Endothelial cell of umbilical vein (primary cell): ENCODE measurements at regions not wholly inside any gene's neighbourhood (a gene's known extent, or its start where the extent isn't known, plus 50 kb on each side); places are given as distances from the start of the nearest gene placed in this dataset.

Experiments used
- BruUV-seq: library from RNA; stranded (reverse); fragments of 400-500 nt; replicated peaks from 2 replicates; lab custom pipeline; 2021; lab: Mats Ljungman, UMichigan
- CTCF ChIA-PET: fragments of 300-600, 350-600 bp; sonication (Branson Sonifier 250); formaldehyde crosslinking; loops from one replicate; lab custom pipeline; 2021; ENCODE audit warnings: antibody characterized with exemption, inconsistent platforms; lab: Charles Lee
- POLR2A ChIA-PET: fragments of 300-600, 350-600 bp; sonication (Branson Sonifier 250); formaldehyde crosslinking; loops from one replicate; lab custom pipeline; 2021; ENCODE audit warnings: antibody characterized with exemption, inconsistent platforms; lab: Charles Lee
- DNase-seq: peaks from one replicate; pipeline ENCODE4 v3.0.0-alpha.2; 2011; ENCODE audit warnings: low read depth, low spot score
- FAIRE-seq: peaks from 2 replicates; lab custom pipeline; 2011; peaks lifted over from hg19 to GRCh38; lab: Jason Lieb, UNC
- H2AFZ ChIP-seq: 2 replicates; pipeline ENCODE4 v1.6.0; 2012; ENCODE audit warnings: low read depth, low read length, control low read depth, inconsistent platforms
- H3K27ac ChIP-seq: 2 replicates; pipeline ENCODE4 v1.5.1; 2011; ENCODE audit warnings: low read depth, mild to moderate bottlenecking, control low read depth, low read length, moderate library complexity; ENCODE audit not compliant: insufficient read depth
- H3K27me3 ChIP-seq, 2 experiments: 2 replicates each; pipeline versions ENCODE4 v1.6.0 to v1.6.1; 2011; ENCODE audit warnings: low read length in 2 of 2, mixed read lengths in 1 of 2; ENCODE audit not compliant: control insufficient read depth in 2 of 2, insufficient read depth in 2 of 2
- H3K36me3 ChIP-seq, 2 experiments: 2 replicates in 1 of 2; 3 replicates in 1 of 2; pipeline ENCODE4 v1.5.1; 2011; ENCODE audit warnings: low read length in 2 of 2, mild to moderate bottlenecking in 1 of 2, moderate library complexity in 1 of 2; ENCODE audit not compliant: control insufficient read depth in 2 of 2, insufficient read depth in 2 of 2; ENCODE audit errors: extremely low read depth in 1 of 2
- H3K4me1 ChIP-seq: 3 replicates; pipeline ENCODE4 v1.5.1; 2011; ENCODE audit warnings: mild to moderate bottlenecking, low read length; ENCODE audit not compliant: control insufficient read depth, insufficient read depth; ENCODE audit errors: extremely low read depth
- H3K4me2 ChIP-seq: 2 replicates; pipeline ENCODE4 v1.6.1; 2011; ENCODE audit warnings: low read length, control low read depth, mixed read lengths; ENCODE audit not compliant: insufficient read depth
- H3K4me3 ChIP-seq, 3 experiments: fragments of 200-600 bp in 1 of 3; sonication (generic), shearing (Covaris generic) in 1 of 3; replicated peaks in 1 of 3; 2 replicates each; pipeline ENCODE4 v1.5.1; 2011 to 2016; ENCODE audit warnings: control low read depth in 3 of 3, low read length in 3 of 3, mild to moderate bottlenecking in 2 of 3, inconsistent platforms in 1 of 3, low read depth in 1 of 3, moderate library complexity in 1 of 3; ENCODE audit not compliant: insufficient read depth in 1 of 3
- H3K79me2 ChIP-seq: 2 replicates; pipeline ENCODE4 v1.6.0; 2012; ENCODE audit warnings: low read length, inconsistent platforms; ENCODE audit not compliant: control insufficient read depth, insufficient read depth
- H3K9ac ChIP-seq: replicated peaks from 2 replicates; pipeline ENCODE3; 2011; ENCODE audit warnings: low read length, control low read depth; ENCODE audit not compliant: insufficient read depth; ENCODE audit errors: extremely low read depth
- H3K9me1 ChIP-seq: replicated peaks from 3 replicates; pipeline ENCODE4 v1.6.0; 2011; ENCODE audit warnings: mild to moderate bottlenecking, low read length; ENCODE audit not compliant: control insufficient read depth, insufficient read depth; ENCODE audit errors: extremely low read depth
- H3K9me3 ChIP-seq: replicated peaks from 2 replicates; pipeline ENCODE4 v1.5.1; 2012; ENCODE audit warnings: low read length, inconsistent platforms; ENCODE audit not compliant: control insufficient read depth, insufficient read depth
- H4K20me1 ChIP-seq: replicated peaks from 2 replicates; pipeline ENCODE3; 2011; ENCODE audit warnings: mild to moderate bottlenecking, low read length; ENCODE audit not compliant: control insufficient read depth, insufficient read depth; ENCODE audit errors: extremely low read depth
- EZH2 ChIP-seq: IDR thresholded peaks from 2 replicates; pipeline ENCODE4 v1.6.1; 2012; ENCODE audit warnings: borderline replicate concordance, low read depth, mild to moderate bottlenecking, moderate library complexity, low read length, inconsistent platforms; ENCODE audit not compliant: severe bottlenecking
- FOS ChIP-seq: IDR thresholded peaks from 2 replicates; pipeline ENCODE4 v1.6.1; 2011; ENCODE audit warnings: mild to moderate bottlenecking, low read length, moderate library complexity, borderline replicate concordance; ENCODE audit not compliant: insufficient read depth
- GATA2 ChIP-seq: IDR thresholded peaks from 2 replicates; pipeline ENCODE4 v1.7.0; 2011; ENCODE audit warnings: low read depth, mild to moderate bottlenecking, moderate library complexity, mixed read lengths, low read length; ENCODE audit not compliant: insufficient read length, insufficient read depth
- JUN ChIP-seq: IDR thresholded peaks from 2 replicates; pipeline ENCODE4 v1.6.1; 2011; ENCODE audit warnings: borderline replicate concordance, low read depth; ENCODE audit not compliant: insufficient read length, insufficient read depth
- MYC ChIP-seq: IDR thresholded peaks from one replicate; pipeline ENCODE4 v1.6.1; 2011; ENCODE audit warnings: mild to moderate bottlenecking, low read depth, low read length
- POLR2A ChIP-seq: IDR thresholded peaks from 2 replicates; pipeline ENCODE4 v1.6.1; 2012; ENCODE audit warnings: low read depth, mild to moderate bottlenecking, control low read depth, low read length
- POLR2AphosphoS5 ChIP-seq: IDR thresholded peaks from 2 replicates; pipeline ENCODE4 v1.6.1; 2012; ENCODE audit warnings: low read depth, mild to moderate bottlenecking, control low read depth, low read length, moderate library complexity; ENCODE audit not compliant: insufficient read depth
- dilution Hi-C: fragments of 300-500 bp; cut with MboI; formaldehyde crosslinking; loops from one replicate; pipeline ENCODE4 v1.15.0; 2019; ENCODE audit warnings: low sequenced_read_pairs; ENCODE audit not compliant: extremely low pct_ligation_motif_present
- intact Hi-C: fragments of 100-400 bp; cut with micrococcal nuclease; formaldehyde crosslinking; loops from one replicate; pipeline ENCODE4 v1.10.0; 2022
- TF ChIP-seq, protein P1 (sequence below), 2 donors: IDR thresholded peaks; 1 replicate in 1 of 2; 2 replicates in 1 of 2; pipeline ENCODE4 v1.5.1; 2011; ENCODE audit warnings: low read length in 2 of 2, mild to moderate bottlenecking in 2 of 2, moderate library complexity in 2 of 2, control low read depth in 1 of 2, inconsistent platforms in 1 of 2, low read depth in 1 of 2; ENCODE audit not compliant: insufficient read depth in 1 of 2; ENCODE audit errors: extremely low read depth in 1 of 2
- TF ChIP-seq, protein P2 (sequence below): IDR thresholded peaks from 2 replicates; pipeline ENCODE4 v1.6.1; 2011; ENCODE audit not compliant: insufficient read depth, insufficient read length

DNA sequence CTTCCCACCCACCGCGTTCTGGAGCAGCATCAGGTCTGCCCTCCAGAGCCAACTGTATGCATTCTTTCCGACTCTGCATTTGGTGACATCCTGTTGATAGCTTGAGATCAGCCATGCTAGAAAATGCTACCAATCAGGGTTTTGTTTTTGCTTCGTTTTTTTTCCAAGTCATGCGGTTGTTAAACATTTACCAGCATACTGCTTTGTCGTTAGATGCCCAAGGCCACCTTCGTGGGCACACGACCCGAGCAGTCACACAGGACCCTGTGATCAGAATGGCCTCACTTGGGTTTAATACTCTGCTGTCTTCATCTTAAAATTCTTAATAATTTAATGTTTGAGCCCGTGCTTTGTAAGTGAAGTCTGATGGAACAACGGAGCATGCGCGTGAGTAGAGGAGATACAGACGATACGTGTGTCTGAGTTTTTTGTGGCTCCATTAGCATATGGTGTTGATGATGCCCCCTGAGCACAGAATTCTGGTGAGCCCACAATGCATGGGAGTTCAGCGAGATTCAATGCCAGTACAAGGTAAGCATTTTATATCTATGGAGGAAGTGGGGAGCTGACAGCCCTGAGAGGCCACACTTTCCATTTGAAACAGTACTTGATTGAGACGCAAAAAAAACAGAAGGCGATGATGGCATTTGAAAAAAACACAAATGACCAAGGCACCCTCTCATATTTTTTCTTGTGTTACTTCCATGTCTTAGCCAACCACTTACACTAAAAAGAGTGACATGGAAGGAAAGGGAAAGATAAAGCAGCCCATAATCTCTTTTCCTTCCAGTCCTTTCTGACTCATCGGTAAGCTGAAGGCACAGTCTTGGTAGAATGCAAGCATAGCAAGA lies 323.6 kb downstream of the BCOR start:
- Histone ChIP-seq H3K4me3 (no peak overlapping the region), H3K4me1 (peaks cover 4% of the 10 kb centered on the region), H3K9me3 (no peaks in the 10 kb centered on the region), H4K20me1 (no peaks in the 10 kb centered on the region), H3K79me2 (no peaks in the 10 kb centered on the region), H3K27ac (no peak overlapping the region), H2AFZ (no peak overlapping the region), H3K27me3 (no peaks in the 10 kb centered on the region), H3K9ac (no peak overlapping the region), H3K4me2 (peak overlapping the region; percentile 31), H3K9me1 (no peaks in the 10 kb centered on the region), H3K36me3 (no peaks in the 10 kb centered on the region)
- dilution Hi-C loops, result no loop called here
- no peak for TF ChIP-seq EZH2
- TF ChIP-seq POLR2A, result no peak
- peak; percentile 36 for TF ChIP-seq JUN
- TF ChIP-seq, protein P1, sequence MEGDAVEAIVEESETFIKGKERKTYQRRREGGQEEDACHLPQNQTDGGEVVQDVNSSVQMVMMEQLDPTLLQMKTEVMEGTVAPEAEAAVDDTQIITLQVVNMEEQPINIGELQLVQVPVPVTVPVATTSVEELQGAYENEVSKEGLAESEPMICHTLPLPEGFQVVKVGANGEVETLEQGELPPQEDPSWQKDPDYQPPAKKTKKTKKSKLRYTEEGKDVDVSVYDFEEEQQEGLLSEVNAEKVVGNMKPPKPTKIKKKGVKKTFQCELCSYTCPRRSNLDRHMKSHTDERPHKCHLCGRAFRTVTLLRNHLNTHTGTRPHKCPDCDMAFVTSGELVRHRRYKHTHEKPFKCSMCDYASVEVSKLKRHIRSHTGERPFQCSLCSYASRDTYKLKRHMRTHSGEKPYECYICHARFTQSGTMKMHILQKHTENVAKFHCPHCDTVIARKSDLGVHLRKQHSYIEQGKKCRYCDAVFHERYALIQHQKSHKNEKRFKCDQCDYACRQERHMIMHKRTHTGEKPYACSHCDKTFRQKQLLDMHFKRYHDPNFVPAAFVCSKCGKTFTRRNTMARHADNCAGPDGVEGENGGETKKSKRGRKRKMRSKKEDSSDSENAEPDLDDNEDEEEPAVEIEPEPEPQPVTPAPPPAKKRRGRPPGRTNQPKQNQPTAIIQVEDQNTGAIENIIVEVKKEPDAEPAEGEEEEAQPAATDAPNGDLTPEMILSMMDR (IDR thresholded peaks at IDR 0.05; ENCODE audit: extremely low read depth in 1 of 2, insufficient read depth in 1 of 2, low read depth in 1 of 2, low read length in 2 of 2), result no peak
- TF ChIP-seq FOS, result peak; percentile 64
- TF ChIP-seq, protein P2, sequence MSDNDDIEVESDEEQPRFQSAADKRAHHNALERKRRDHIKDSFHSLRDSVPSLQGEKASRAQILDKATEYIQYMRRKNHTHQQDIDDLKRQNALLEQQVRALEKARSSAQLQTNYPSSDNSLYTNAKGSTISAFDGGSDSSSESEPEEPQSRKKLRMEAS, result no peak
- TF ChIP-seq MYC, result no peak
- no peak for TF ChIP-seq POLR2AphosphoS5
- peak; percentile 49 for TF ChIP-seq GATA2
- DNase-seq (peak; percentile 53), FAIRE-seq (peak; percentile 90)
- intact Hi-C loops, result loop anchor here (2.0 kb wide), 1 partner anchor 35 kb away; no protein-coding TSS in a partner anchor
- no TSS peak for BruUV-seq
- ChIA-PET CTCF (interaction anchor here (1.2 kb wide), 1 partner anchor 43 kb away, joined by 4 read pairs; no protein-coding TSS in a partner anchor), POLR2A (no interaction called here)
